HG03103 (cell line): ENCODE measurements at regions not wholly inside any gene's neighbourhood (a gene's known extent, or its start where the extent isn't known, plus 50 kb on each side); places are given as distances from the start of the nearest gene placed in this dataset.

Experiments
- ATAC-seq: cut with Tn5 transposase; IDR thresholded peaks from one replicate; pipeline ENCODE4 v1.9.1; 2021; ENCODE audit warnings: low read depth; ENCODE audit not compliant: unreplicated experiment

- ATAC-seq, result no peak
Measured at GRCh38 chr7:52504561-52504960, 530.9 kb upstream of the POM121L12 start.

GRCh38 chr7:52502281-52502680 is 533.2 kb upstream of the POM121L12 start:
- ATAC-seq, result no peak

GRCh38 chr7:52501696-52502095 is 533.7 kb upstream of the POM121L12 start:
- ATAC-seq, result no peak

GRCh38 chr7:52500841-52501240 is 534.6 kb upstream of the POM121L12 start:
- no peak for ATAC-seq

GRCh38 chr7:52498366-52498765 is 537.1 kb upstream of the POM121L12 start:
- no peak for ATAC-seq

GRCh38 chr7:52486267-52486666 is 549.2 kb upstream of the POM121L12 start:
- no peak for ATAC-seq

GRCh38 chr7:52482076-52482475 is 553.4 kb upstream of the POM121L12 start:
- no peak for ATAC-seq

GRCh38 chr7:52481571-52481970 is 553.9 kb upstream of the POM121L12 start:
- ATAC-seq, result no peak

- no peak for ATAC-seq
Measured at GRCh38 chr7:52479990-52480389, 555.4 kb upstream of the POM121L12 start.

- no peak for ATAC-seq
Measured at GRCh38 chr7:52475001-52475582, 560.3 kb upstream of the POM121L12 start.

GRCh38 chr7:52473756-52474155 is 561.7 kb upstream of the POM121L12 start:
- ATAC-seq, result no peak

- no peak for ATAC-seq
Measured at GRCh38 chr7:52472006-52472620, 563.3 kb upstream of the POM121L12 start.

- ATAC-seq, result no peak
Measured at GRCh38 chr7:52465216-52465615, 570.2 kb upstream of the POM121L12 start.

GRCh38 chr7:52463341-52463740 is 572.1 kb upstream of the POM121L12 start:
- ATAC-seq, result no peak

GRCh38 chr7:52462474-52462873 is 573.0 kb upstream of the POM121L12 start:
- no peak for ATAC-seq

- no peak for ATAC-seq
Measured at GRCh38 chr7:52455571-52455970, 579.9 kb upstream of the POM121L12 start.

GRCh38 chr7:52450816-52451215 is 584.6 kb upstream of the POM121L12 start:
- ATAC-seq, result no peak

- ATAC-seq, result no peak
Measured at GRCh38 chr7:52447581-52448180, 587.8 kb upstream of the POM121L12 start.

GRCh38 chr7:52436278-52436677 is 599.2 kb upstream of the POM121L12 start:
- ATAC-seq, result no peak

GRCh38 chr7:52431082-52431815 is 604.2 kb upstream of the POM121L12 start:
- ATAC-seq, result no peak

- no peak for ATAC-seq
Measured at GRCh38 chr7:52423251-52423650, 612.2 kb upstream of the POM121L12 start.

- no peak for ATAC-seq
Measured at GRCh38 chr7:52413051-52413450, 622.4 kb upstream of the POM121L12 start.
